Posterior cingulate gyrus (tissue), 11 donors: ENCODE measurements at regions not wholly inside any gene's neighbourhood (a gene's known extent, or its start where the extent isn't known, plus 50 kb on each side); places are given as distances from the start of the nearest gene placed in this dataset.
"Not testable (repeated sequence)": the region's sequence is repeated elsewhere in the genome, so short reads cannot be mapped to it uniquely, and the experiment has no call there.

Experiments
- DNase-seq, 10 donors: peaks; one replicate each; pipeline versions ENCODE4 v3.0.0 to v3.0.0-alpha.2; 2020 to 2021; ENCODE audit warnings: mixed read lengths in 3 of 10
- intact Hi-C: fragments of 100-400 bp; cut with DNase I; formaldehyde crosslinking; loops from one replicate; pipeline ENCODE4 v1.15.1; 2023

- intact Hi-C loops: no loop called here
- no peak for DNase-seq
Measured at GRCh38 chr2:153622285-153622684, 143.7 kb upstream of the RPRM start.

GRCh38 chr2:153623020-153623419, 144.5 kb upstream of the RPRM start:
- intact Hi-C loops: no loop called here
- no peak for DNase-seq

GRCh38 chr2:153626676-153627075, 148.1 kb upstream of the RPRM start:
- intact Hi-C loops: no loop called here

GRCh38 chr2:153635494-153635893, 156.9 kb upstream of the RPRM start:
- DNase-seq: no peak
- intact Hi-C loops: no loop called here

More at GRCh38 chr2:153626676-153627075, 148.1 kb upstream of the RPRM start:
- no peak for DNase-seq

- intact Hi-C loops: no loop called here
Measured at GRCh38 chr2:153641046-153641445, 162.5 kb upstream of the RPRM start.

GRCh38 chr2:153644955-153645354, 166.4 kb upstream of the RPRM start:
- DNase-seq: no peak
- intact Hi-C loops: no loop called here

More at GRCh38 chr2:153641046-153641445, 162.5 kb upstream of the RPRM start:
- no peak for DNase-seq

- intact Hi-C loops: no loop called here
- no peak for DNase-seq
Measured at GRCh38 chr2:153645599-153645998, 167.0 kb upstream of the RPRM start.

- intact Hi-C loops: no loop called here
- DNase-seq: no peak
Measured at GRCh38 chr2:153657651-153658050, 179.1 kb upstream of the RPRM start.

GRCh38 chr2:153661801-153662200, 183.2 kb upstream of the RPRM start:
- intact Hi-C loops: no loop called here
- DNase-seq: no peak

- no peak for DNase-seq
- intact Hi-C loops: no loop called here
Measured at GRCh38 chr2:153663371-153663770, 184.8 kb upstream of the RPRM start.

- DNase-seq, intact Hi-C loops: not testable (repeated sequence)
Measured at GRCh38 chr2:153664009-153664408, 185.4 kb upstream of the RPRM start.

- no peak for DNase-seq
- intact Hi-C loops: no loop called here
Measured at GRCh38 chr2:153667475-153667874, 188.9 kb upstream of the RPRM start.

GRCh38 chr2:153668923-153669322, 190.4 kb upstream of the RPRM start:
- DNase-seq: peak in 2 of 10 donors; percentile 23 to 61
- intact Hi-C loops: no loop called here

- DNase-seq: no peak
- intact Hi-C loops: no loop called here
Measured at GRCh38 chr2:153710128-153710527, 161.6 kb upstream of the GALNT13 start.

- intact Hi-C loops: no loop called here
- no peak for DNase-seq
Measured at GRCh38 chr2:153715218-153715850, 156.4 kb upstream of the GALNT13 start.

GRCh38 chr2:153717060-153717459, 154.7 kb upstream of the GALNT13 start:
- intact Hi-C loops: no loop called here
- no peak for DNase-seq

- intact Hi-C loops: no loop called here
Measured at GRCh38 chr2:153739394-153739793, 132.3 kb upstream of the GALNT13 start.

GRCh38 chr2:153761936-153762335, 109.8 kb upstream of the GALNT13 start:
- intact Hi-C loops: no loop called here
- DNase-seq: no peak

More at GRCh38 chr2:153739394-153739793, 132.3 kb upstream of the GALNT13 start:
- no peak for DNase-seq

- intact Hi-C loops: no loop called here
- no peak for DNase-seq
Measured at GRCh38 chr2:153766415-153766814, 105.3 kb upstream of the GALNT13 start.

- intact Hi-C loops: loop anchor here (1.0 kb wide), 1 partner anchor 603 kb away; no protein-coding TSS in a partner anchor
- peak in 2 of 10 donors; percentile 3 to 37 for DNase-seq
Measured at GRCh38 chr2:153770359-153770991, 101.2 kb upstream of the GALNT13 start.

GRCh38 chr2:153780241-153780640, 91.5 kb upstream of the GALNT13 start:
- intact Hi-C loops: no loop called here
- DNase-seq: no peak

- no peak for DNase-seq
- intact Hi-C loops: loop anchor here (5.0 kb wide), 1 partner anchor 591 kb away; no protein-coding TSS in a partner anchor
Measured at GRCh38 chr2:153786016-153786415, 85.7 kb upstream of the GALNT13 start.
